ENCODE measurements at regions not wholly inside any gene's neighbourhood (a gene's known extent, or its start where the extent isn't known, plus 50 kb on each side); places are given as distances from the start of the nearest gene placed in this dataset.
"Not testable (repeated sequence)": the region's sequence is repeated elsewhere in the genome, so short reads cannot be mapped to it uniquely, and the experiment has no call there.

DNA sequence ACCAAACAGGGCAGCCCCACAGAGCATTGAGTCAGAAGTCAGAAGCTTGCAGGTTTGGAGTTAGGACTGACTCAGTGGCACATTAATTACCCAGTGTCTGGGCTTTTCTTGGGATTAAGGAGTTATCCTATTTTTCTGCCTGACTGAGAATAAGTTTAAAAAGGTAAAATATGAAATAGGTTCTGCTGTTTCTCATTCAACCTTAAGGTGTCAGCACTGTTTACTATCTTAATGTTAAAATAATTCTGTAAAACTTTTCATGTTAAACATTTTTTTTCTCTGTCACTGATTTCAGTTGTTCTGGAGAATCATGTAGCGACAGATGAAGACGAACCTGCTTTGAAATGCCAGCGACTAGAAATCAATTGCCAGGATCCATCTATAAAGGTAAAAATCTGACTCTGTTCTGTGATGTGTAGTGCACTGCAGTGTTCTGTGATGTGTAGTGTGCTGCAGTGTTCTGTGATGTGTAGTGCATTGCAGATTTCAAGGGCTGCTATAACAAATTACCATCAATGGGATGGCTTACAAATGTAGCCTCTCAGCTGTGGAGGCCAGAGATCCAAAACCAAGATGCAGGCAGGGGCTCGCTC lies 128.0 kb downstream of the LAT start:
- no peaks in the 10 kb centered on the region for H3K9me3 ChIP-seq
- no peak overlapping the region for H3K27ac ChIP-seq
- TF ChIP-seq POLR2AphosphoS5 (IDR thresholded peaks at IDR 0.05), result no peak
- TF ChIP-seq, protein P1, sequence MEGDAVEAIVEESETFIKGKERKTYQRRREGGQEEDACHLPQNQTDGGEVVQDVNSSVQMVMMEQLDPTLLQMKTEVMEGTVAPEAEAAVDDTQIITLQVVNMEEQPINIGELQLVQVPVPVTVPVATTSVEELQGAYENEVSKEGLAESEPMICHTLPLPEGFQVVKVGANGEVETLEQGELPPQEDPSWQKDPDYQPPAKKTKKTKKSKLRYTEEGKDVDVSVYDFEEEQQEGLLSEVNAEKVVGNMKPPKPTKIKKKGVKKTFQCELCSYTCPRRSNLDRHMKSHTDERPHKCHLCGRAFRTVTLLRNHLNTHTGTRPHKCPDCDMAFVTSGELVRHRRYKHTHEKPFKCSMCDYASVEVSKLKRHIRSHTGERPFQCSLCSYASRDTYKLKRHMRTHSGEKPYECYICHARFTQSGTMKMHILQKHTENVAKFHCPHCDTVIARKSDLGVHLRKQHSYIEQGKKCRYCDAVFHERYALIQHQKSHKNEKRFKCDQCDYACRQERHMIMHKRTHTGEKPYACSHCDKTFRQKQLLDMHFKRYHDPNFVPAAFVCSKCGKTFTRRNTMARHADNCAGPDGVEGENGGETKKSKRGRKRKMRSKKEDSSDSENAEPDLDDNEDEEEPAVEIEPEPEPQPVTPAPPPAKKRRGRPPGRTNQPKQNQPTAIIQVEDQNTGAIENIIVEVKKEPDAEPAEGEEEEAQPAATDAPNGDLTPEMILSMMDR (IDR thresholded peaks at IDR 0.05), result no peak
- no peak for TF ChIP-seq POLR2A (IDR thresholded peaks at IDR 0.05)
- no peak for TF ChIP-seq EP300 (IDR thresholded peaks at IDR 0.05)
- no peak overlapping the region for H3K4me3 ChIP-seq
- ATAC-seq, result no peak
- H3K4me1 ChIP-seq, result peaks cover 0 to 23% (median 0%) of the 10 kb centered on the region in 3 donors
- H3K36me3 ChIP-seq, result peaks cover 0 to 36% of the 10 kb centered on the region in 2 donors
- no peaks in the 10 kb centered on the region for H3K27me3 ChIP-seq
- WGBS, 2 donors (ENCODE audit: low coverage in 1 of 2), result 88 to 100% methylated on average over 3 to 4 of the region's 4 CpGs

DNA sequence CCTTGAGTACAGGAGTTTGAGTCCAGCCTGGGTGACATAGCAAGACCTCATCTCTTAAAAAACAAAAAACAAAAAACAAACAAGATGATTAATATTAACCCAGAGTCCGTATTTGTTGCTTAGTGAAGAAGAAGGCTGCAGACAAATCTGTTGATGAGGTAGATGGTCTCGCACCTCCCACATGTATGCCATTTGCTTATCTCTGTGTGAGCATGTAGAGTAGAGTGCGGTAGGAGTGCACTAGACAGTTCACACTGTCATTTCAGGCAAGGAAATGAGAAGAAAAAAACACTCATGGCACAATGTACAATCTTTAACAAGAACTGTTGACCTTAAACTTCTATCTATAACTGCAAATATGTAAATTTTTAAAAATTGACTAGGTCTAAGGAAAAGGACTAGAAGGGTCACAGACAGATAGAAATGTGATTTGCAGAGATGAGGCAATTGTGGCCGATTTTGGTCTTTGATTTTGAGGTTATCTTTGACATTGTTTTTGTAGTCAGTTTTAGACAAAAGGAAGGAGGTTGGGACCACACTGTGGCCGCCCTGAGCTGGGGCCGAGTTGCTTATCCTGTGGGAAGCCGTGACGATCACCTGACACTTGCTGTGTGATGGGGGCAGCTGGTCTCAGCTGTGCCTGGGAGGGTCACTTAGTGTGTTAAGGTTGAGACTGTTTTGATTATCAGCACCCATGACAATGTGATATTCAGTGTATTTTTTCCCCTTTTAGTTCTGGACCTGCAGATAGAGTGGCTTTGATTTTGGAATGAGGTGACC lies 127.2 kb downstream of the LAT start:
- not testable (repeated sequence) for H3K27me3 ChIP-seq, H3K9me3 ChIP-seq, H3K27ac ChIP-seq, H3K4me3 ChIP-seq, ATAC-seq
- WGBS, 2 donors (ENCODE audit: low coverage in 1 of 2), result 68 to 70% methylated on average over 5 to 8 of the region's 8 CpGs
- Histone ChIP-seq H3K4me1 (peaks cover 0 to 23% (median 0%) of the 10 kb centered on the region in 3 donors), H3K36me3 (peaks cover 0 to 36% of the 10 kb centered on the region in 2 donors)

DNA sequence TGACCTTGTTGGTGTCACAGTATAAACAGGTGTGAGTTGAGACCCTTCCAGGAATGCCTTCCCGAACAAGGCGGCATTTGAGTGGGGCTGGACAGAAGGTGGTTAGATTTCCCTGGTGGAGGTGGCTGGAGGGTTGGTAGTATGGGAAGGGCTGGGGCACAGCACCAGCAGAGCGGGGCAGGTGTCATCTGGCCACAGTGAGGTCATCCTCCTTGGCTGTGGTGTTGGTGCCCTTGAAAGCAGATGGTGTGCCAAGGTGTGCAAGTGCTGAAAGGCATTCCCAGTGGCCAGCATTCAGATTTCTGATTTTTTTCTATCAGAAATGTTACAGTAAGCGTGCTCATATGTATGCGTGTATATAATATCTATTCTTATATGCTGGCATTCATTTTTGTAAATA lies 126.6 kb downstream of the LAT start:
- TF ChIP-seq POLR2AphosphoS5 (IDR thresholded peaks at IDR 0.05), result no peak
- TF ChIP-seq POLR2A (IDR thresholded peaks at IDR 0.05), result no peak
- no peak for TF ChIP-seq EP300 (IDR thresholded peaks at IDR 0.05)
- TF ChIP-seq, protein P1 (IDR thresholded peaks at IDR 0.05), result no peak
- no peak overlapping the region for H3K27ac ChIP-seq
- H3K36me3 ChIP-seq, result peaks cover 0 to 31% of the 10 kb centered on the region in 2 donors
- H3K4me3 ChIP-seq, result no peak overlapping the region
- H3K27me3 ChIP-seq, result no peaks in the 10 kb centered on the region
- H3K4me1 ChIP-seq, result peaks cover 0 to 20% (median 0%) of the 10 kb centered on the region in 3 donors
- WGBS, 2 donors (ENCODE audit: low coverage in 1 of 2), result 93 to 94% methylated on average over 2 to 3 of the region's 5 CpGs
- H3K9me3 ChIP-seq, result no peaks in the 10 kb centered on the region
- ATAC-seq, result no peak

DNA sequence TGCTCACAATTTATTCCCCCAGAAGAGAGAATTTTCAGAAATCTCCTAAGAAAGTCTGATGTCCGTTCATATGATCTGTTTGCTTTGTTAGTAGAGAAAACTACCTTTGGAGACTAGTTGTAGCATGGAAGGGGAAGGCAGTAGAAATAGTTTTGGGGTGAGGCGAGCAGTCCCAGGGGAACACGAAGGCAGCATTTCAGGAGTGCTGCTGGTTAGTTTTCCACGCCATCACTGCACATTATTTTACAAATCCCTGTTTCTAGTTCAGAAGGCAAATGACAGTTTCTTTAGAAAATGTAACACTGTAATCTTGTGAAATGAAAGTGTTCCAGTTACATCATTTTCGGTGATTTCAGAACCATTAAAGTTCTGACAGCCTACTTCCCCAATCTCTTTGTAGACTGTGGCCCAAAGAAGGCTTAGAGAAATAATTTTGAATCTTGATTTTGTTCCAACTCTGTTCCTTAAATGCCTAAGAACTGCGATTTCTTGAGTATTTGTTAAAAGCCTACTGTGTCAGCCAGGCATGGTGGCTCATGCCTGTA lies 123.8 kb downstream of the LAT start:
- not testable (repeated sequence) for H3K4me1 ChIP-seq, H3K27me3 ChIP-seq, H3K9me3 ChIP-seq, H3K4me3 ChIP-seq
- ATAC-seq, result peak; percentile 64
- 43 to 61% methylated on average over 1 to 2 of the region's 6 CpGs for WGBS, 2 donors (ENCODE audit: low coverage in 1 of 2)
- Histone ChIP-seq H3K27ac (peak overlapping the region in 1 of 4 donors; percentile 24), H3K36me3 (peaks cover 0 to 33% of the 10 kb centered on the region in 2 donors)
- TF ChIP-seq POLR2AphosphoS5 (IDR thresholded peaks at IDR 0.05), result peak; percentile 20

DNA sequence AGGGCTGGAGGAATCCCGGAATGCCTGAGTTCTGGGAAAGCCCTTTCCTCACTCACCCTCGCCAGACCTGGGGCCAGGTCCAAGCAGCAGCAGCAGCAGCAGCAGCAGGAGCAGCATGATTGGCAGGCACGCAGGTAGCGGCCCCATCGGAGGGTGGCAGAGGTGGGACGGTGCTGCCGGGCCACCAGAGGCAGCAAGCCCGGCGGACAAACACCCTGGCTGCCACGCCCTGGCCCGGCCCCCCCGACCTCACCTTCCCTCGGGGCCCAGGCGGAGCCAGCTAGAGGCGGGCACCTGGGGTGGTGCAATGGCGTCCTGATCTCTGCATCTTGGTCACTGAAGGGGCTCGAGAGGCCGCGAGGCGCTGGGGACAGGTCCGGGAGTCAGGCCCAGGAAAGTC lies 122.4 kb downstream of the LAT start:
- no peak overlapping the region for H3K4me3 ChIP-seq
- H3K27me3 ChIP-seq, result no peaks in the 10 kb centered on the region
- no peak overlapping the region for H3K27ac ChIP-seq
- no peak for ATAC-seq
- H3K36me3 ChIP-seq, result peaks cover 0 to 33% of the 10 kb centered on the region in 2 donors
- H3K9me3 ChIP-seq, result no peaks in the 10 kb centered on the region
- 39% methylated on average over 3 of the region's 21 CpGs; no CpG with 5 or more reads in 1 of the 2 donors for WGBS, 2 donors (ENCODE audit: low coverage in 1 of 2)
- TF ChIP-seq POLR2A (IDR thresholded peaks at IDR 0.05) (no peak), EP300 (IDR thresholded peaks at IDR 0.05) (no peak), POLR2AphosphoS5 (IDR thresholded peaks at IDR 0.05) (no peak)
- TF ChIP-seq, protein P1 (IDR thresholded peaks at IDR 0.05), result no peak
- no peaks in the 10 kb centered on the region for H3K4me1 ChIP-seq

DNA sequence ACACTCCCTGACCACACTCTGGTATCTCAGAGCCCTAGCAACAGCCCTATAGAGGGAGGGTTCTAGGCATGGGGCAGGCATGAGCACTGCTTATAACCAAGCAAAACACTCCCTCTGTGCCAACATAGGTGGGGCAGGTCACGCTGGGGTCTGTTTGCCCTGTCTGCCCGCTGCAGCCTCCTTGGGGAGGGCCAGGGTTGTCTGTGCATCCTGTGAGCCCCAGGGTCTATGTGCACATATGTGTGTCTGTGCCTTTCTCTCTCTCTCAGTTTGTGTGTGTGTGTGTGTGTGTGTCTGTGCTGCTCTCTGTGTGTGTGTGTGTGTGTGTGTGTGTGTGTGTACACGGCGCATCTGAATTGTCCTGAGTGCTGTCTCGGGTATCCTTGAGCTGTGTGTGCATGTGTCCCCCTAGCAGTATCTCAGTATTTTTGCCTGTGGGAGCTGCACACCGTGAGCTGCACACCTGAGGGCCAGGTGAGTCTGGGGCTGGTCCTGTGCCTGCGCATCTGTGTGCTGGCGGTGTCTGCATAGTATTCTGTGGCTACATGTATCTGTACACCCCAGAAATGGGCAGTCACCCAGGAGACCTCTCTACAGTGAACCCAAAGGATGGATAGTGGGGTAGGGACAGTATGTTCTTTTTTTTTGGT lies 121.5 kb downstream of the LAT start:
- H3K9me3 ChIP-seq, H3K4me1 ChIP-seq, H3K27ac ChIP-seq, ATAC-seq, H3K4me3 ChIP-seq, H3K27me3 ChIP-seq: not testable (repeated sequence)
- H3K36me3 ChIP-seq, result peaks cover 0 to 38% of the 10 kb centered on the region in 2 donors
- WGBS, 2 donors (ENCODE audit: low coverage in 1 of 2), result no CpG with 5 or more reads among the region's 8 CpGs

DNA sequence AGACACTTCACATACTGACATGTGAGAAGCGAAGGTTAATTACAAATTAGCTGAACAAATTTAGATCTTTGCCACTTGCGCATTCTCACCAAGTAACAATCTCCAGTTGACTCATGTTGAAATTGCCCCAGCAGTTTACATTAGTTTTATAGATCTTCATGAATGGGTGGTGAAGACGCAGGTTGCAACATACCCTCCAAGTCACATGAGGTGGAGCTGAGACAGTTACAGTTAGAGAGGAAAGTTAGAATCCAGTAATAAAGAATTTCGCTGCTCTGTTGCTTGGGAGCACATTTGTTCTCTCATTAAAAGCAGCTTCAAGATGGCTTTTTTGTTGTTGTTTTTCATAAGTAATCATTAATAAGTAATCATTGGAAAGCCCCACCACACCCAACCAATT lies 119.7 kb downstream of the LAT start:
- not testable (repeated sequence) for H3K4me3 ChIP-seq, H3K27me3 ChIP-seq, ATAC-seq, H3K4me1 ChIP-seq, H3K27ac ChIP-seq, H3K9me3 ChIP-seq
- WGBS, 2 donors (ENCODE audit: low coverage in 1 of 2), result 90 to 100% methylated on average over 1 of the region's 4 CpGs
- peaks cover 0 to 27% of the 10 kb centered on the region in 2 donors for H3K36me3 ChIP-seq

DNA sequence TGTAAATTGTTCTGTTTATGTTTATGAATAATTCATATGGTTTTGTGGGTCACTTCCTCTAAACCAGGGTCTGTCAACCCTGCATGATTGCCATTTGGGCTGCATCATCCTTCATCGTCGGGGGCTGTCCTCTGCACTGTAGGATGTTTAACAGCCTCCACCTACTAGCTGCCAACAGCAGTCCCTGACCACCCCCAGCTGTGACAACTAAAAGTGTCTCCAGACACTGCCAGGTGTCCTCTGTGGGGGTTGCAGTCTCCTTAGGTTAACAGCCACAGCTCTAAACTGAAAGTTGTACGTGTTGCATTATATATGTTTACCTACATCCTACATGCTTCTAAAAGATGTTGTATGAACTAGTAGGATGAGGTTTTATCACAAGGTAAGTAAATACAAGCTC lies 113.1 kb downstream of the LAT start:
- WGBS, 2 donors (ENCODE audit: low coverage in 1 of 2), result no CpG with 5 or more reads among the region's 3 CpGs
- H3K4me3 ChIP-seq, ATAC-seq, H3K4me1 ChIP-seq, H3K27me3 ChIP-seq, H3K9me3 ChIP-seq, H3K27ac ChIP-seq: not testable (repeated sequence)
- peaks cover 0 to 16% of the 10 kb centered on the region in 2 donors for H3K36me3 ChIP-seq
